ENCODE measurements at regions not wholly inside any gene's neighbourhood (a gene's known extent, or its start where the extent isn't known, plus 50 kb on each side); places are given as distances from the start of the nearest gene placed in this dataset.

GRCh38 chr2:220334210-220334609 is 706.8 kb downstream of the SLC4A3 start:
- TF ChIP-seq CTCF (IDR thresholded peaks at IDR 0.05; ENCODE audit: borderline replicate concordance, insufficient read depth, low read depth, low read length): no peak
- H3K4me3 ChIP-seq (ENCODE audit: low read depth, low read length): no peak overlapping the region

- H3K4me3 ChIP-seq (ENCODE audit: low read depth, low read length): no peak overlapping the region
Observed at GRCh38 chr2:220334871-220335590, 707.6 kb downstream of the SLC4A3 start.

GRCh38 chr2:220335591-220335915 is 708.1 kb downstream of the SLC4A3 start:
- TF ChIP-seq CTCF (IDR thresholded peaks at IDR 0.05; ENCODE audit: borderline replicate concordance, insufficient read depth, low read depth, low read length): no peak
- no peak overlapping the region for H3K4me3 ChIP-seq (ENCODE audit: low read depth, low read length)

More at GRCh38 chr2:220334871-220335590, 707.6 kb downstream of the SLC4A3 start:
- no peak for TF ChIP-seq CTCF (IDR thresholded peaks at IDR 0.05; ENCODE audit: borderline replicate concordance, insufficient read depth, low read depth, low read length)

- H3K4me3 ChIP-seq (ENCODE audit: low read depth, low read length): no peak overlapping the region
- no peak for TF ChIP-seq CTCF (IDR thresholded peaks at IDR 0.05; ENCODE audit: borderline replicate concordance, insufficient read depth, low read depth, low read length)
Observed at GRCh38 chr2:220336771-220337170, 709.3 kb downstream of the SLC4A3 start.

GRCh38 chr2:220337611-220338440 is 710.4 kb downstream of the SLC4A3 start:
- no peak for TF ChIP-seq CTCF (IDR thresholded peaks at IDR 0.05; ENCODE audit: borderline replicate concordance, insufficient read depth, low read depth, low read length)
- no peak overlapping the region for H3K4me3 ChIP-seq (ENCODE audit: low read depth, low read length)

- TF ChIP-seq CTCF (IDR thresholded peaks at IDR 0.05; ENCODE audit: borderline replicate concordance, insufficient read depth, low read depth, low read length): no peak
- no peak overlapping the region for H3K4me3 ChIP-seq (ENCODE audit: low read depth, low read length)
Observed at GRCh38 chr2:220341014-220341413, 713.6 kb downstream of the SLC4A3 start.

GRCh38 chr2:220346919-220347318 is 719.5 kb downstream of the SLC4A3 start:
- TF ChIP-seq CTCF (IDR thresholded peaks at IDR 0.05; ENCODE audit: borderline replicate concordance, insufficient read depth, low read depth, low read length): no peak
- no peak overlapping the region for H3K4me3 ChIP-seq (ENCODE audit: low read depth, low read length)

Data from GM12875 (cell line).